HPDE6-E6E7 (cell line): ENCODE measurements at regions not wholly inside any gene's neighbourhood (a gene's known extent, or its start where the extent isn't known, plus 50 kb on each side); places are given as distances from the start of the nearest gene placed in this dataset.
"Not testable (repeated sequence)": the region's sequence is repeated elsewhere in the genome, so short reads cannot be mapped to it uniquely, and the experiment has no call there.

Experiments used
- DNase-seq: peaks from one replicate; pipeline ENCODE4 v3.0.0; 2011; ENCODE audit warnings: missing footprints; ENCODE audit errors: extremely low spot score

GRCh38 chr5:94025788-94026473 is 284.5 kb upstream of the POU5F2 start:
- DNase-seq, result no peak

- DNase-seq, result no peak
These were observed 283.2 kb upstream of the POU5F2 start for GRCh38 chr5:94024620-94025019.

- DNase-seq, result no peak
These were observed 282.7 kb upstream of the POU5F2 start for GRCh38 chr5:94024101-94024500.

GRCh38 chr5:94021246-94021645 is 279.8 kb upstream of the POU5F2 start:
- peak; percentile 34 for DNase-seq

GRCh38 chr5:94017579-94017978 is 276.2 kb upstream of the POU5F2 start:
- DNase-seq, result no peak

GRCh38 chr5:94010814-94011213 is 269.4 kb upstream of the POU5F2 start:
- no peak for DNase-seq

- DNase-seq, result no peak
These were observed 267.8 kb upstream of the POU5F2 start for GRCh38 chr5:94009161-94009560.

- no peak for DNase-seq
These were observed 257.6 kb upstream of the POU5F2 start for GRCh38 chr5:93998951-93999455.

- no peak for DNase-seq
These were observed 256.2 kb upstream of the POU5F2 start for GRCh38 chr5:93997562-93997961.

- DNase-seq, result no peak
These were observed 253.8 kb upstream of the POU5F2 start for GRCh38 chr5:93995126-93995621.

- no peak for DNase-seq
These were observed 251.8 kb upstream of the POU5F2 start for GRCh38 chr5:93993161-93993560.

- no peak for DNase-seq
These were observed 249.2 kb upstream of the POU5F2 start for GRCh38 chr5:93990504-93991070.

- DNase-seq, result not testable (repeated sequence)
These were observed 244.7 kb upstream of the POU5F2 start for GRCh38 chr5:93985940-93986570.

GRCh38 chr5:93978222-93978621 is 236.8 kb upstream of the POU5F2 start:
- DNase-seq, result no peak

- DNase-seq, result no peak
These were observed 226.5 kb upstream of the POU5F2 start for GRCh38 chr5:93967923-93968322.

GRCh38 chr5:93964421-93964820 is 223.0 kb upstream of the POU5F2 start:
- DNase-seq, result no peak

GRCh38 chr5:93960042-93960441 is 218.6 kb upstream of the POU5F2 start:
- no peak for DNase-seq

GRCh38 chr5:93956006-93956405 is 214.6 kb upstream of the POU5F2 start:
- DNase-seq, result no peak

GRCh38 chr5:93954421-93955069 is 213.1 kb upstream of the POU5F2 start:
- no peak for DNase-seq

GRCh38 chr5:93953442-93953841 is 212.0 kb upstream of the POU5F2 start:
- DNase-seq, result no peak

- DNase-seq, result no peak
These were observed 200.5 kb upstream of the POU5F2 start for GRCh38 chr5:93941897-93942296.

- not testable (repeated sequence) for DNase-seq
These were observed 191.9 kb upstream of the POU5F2 start for GRCh38 chr5:93933269-93933668.
